Fibroblast of skin of right biceps (primary cell): ENCODE measurements at regions not wholly inside any gene's neighbourhood (a gene's known extent, or its start where the extent isn't known, plus 50 kb on each side); places are given as distances from the start of the nearest gene placed in this dataset.
"Not testable (repeated sequence)": the region's sequence is repeated elsewhere in the genome, so short reads cannot be mapped to it uniquely, and the experiment has no call there.

ENCODE experiments used
- DNase-seq: peaks from one replicate; pipeline ENCODE4 v3.0.0-alpha.2; 2013

DNA sequence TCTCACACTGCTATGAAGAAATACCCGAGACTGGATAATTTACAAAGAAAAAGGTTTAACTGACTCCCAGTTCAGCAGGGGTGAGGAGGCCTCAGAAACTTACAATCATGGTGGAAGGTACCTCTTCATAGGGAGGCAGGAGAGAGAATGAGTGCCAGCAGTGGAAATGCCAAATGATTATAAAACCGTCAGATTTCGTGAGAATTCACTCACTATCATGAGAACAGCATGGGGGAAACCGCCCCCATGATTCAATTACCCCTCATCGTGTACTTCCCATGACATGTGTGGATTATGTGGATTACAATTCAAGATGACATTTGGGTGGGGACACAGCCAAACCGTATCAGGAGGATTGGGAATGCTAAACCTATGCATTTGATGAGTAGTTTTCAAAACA, 380.3 kb upstream of the SPHKAP start:
- DNase-seq: no peak

DNA sequence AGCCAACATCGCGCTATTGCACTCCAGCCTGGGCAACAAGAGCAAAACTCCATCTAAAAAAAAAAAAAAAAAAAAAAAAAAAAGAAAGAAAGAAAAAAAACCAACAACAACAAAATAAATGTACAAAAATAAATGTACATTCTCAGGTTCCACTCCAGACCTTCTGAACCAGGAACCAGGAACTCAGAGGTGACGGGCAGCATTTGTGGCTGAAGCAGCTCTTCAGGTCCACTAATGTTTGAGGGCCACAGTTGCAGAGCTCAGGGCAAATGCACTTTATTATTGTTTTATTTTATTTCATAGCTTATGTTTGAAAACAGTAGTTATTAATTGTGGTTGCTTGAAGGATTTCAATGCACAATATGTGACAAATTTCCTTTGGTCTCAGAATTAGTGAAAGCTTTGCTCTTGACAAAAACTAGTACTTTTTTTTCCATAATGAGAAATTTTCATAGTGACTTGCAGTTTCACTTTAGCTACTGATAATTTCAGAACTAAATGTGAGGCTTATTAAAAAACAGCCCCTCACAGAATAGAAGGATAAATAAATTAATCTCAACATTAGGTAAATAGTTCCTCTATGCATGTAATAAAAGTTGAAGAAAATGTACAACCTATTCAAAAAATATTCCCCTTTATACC, 378.4 kb upstream of the SPHKAP start:
- DNase-seq: no peak

DNA sequence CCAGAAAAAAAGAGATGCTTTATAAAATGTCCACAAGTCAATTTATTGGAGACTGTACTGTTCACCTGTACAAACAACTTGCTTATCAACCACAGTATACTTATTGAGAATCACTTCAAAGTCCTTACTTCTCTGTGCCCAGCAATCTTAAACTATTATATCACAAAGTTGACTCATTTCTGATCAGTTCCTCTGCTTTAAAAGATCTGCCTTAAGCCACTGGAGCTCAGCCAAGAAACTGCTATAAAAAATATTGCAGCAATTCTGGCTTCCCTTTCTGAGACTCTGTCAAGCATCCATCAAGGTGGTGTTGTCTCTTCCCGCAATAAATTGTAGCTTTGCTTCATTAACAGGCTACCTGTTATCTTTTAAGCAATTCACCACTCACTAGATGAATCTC, 375.2 kb upstream of the SPHKAP start:
- peak; percentile 35 for DNase-seq

DNA sequence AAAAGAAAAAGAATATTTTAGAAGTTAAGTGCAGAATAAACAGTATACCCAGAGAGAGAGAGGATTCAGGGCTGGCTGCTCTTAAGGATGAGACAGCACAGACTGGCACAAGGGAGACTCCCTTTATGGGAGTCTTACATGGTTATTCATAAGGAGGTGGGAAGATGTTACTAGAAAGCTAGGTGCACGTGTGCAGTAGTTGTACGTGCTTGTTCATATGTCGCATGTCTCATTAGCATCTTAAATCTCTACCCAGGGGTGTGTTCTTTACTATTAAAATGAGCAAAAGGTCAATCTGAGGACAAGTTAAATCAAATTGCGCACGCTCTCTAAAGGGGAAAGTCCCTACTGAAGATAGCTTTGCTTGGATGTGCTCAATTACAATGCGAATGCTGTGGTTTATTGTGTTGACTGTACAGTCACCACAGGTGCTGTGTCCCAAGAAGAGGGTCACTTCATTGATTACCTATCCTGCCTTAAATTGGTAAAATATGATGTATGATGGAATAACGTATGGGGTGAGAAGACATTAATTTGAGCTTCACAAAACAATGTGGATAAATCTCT, 368.0 kb upstream of the SPHKAP start:
- no peak for DNase-seq

DNA sequence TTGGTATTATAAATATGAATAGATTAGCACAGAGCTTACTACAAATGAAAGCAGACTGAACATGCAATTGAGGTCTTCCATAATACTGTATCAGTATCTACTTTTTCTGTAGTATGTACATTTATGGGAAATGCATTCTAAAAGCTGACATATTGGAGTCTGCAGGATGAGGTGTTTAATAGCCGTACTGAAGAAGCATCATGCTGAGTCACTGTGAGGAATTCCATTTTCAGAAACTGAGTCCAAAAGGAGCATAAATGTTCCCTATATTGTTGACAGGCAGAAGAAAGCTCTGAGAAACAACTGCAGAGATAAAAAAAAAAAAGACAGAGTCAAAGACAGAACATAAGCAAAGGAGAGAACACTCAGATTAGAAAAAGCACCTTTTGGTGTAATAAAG, 366.7 kb upstream of the SPHKAP start:
- DNase-seq: peak; percentile 78

DNA sequence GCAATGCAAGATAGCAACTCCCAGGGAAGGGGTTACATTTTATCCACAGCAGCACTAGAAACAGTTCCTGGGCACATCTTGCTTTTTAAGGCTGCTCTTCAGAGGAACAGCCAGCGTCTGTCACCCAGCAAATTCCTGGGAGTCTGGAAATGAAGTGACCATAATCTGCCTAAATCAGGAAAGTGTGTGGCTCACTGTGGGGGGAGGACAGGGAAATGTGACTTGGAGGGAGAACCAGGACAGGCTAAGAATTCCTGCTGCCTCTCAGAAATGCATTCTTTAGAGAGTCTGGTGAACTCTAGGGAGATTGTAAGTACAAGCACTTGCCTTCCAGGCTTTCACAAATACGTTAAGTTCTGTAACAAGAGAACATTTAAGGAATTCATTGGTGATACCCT, 364.3 kb upstream of the SPHKAP start:
- peak; percentile 62 for DNase-seq

DNA sequence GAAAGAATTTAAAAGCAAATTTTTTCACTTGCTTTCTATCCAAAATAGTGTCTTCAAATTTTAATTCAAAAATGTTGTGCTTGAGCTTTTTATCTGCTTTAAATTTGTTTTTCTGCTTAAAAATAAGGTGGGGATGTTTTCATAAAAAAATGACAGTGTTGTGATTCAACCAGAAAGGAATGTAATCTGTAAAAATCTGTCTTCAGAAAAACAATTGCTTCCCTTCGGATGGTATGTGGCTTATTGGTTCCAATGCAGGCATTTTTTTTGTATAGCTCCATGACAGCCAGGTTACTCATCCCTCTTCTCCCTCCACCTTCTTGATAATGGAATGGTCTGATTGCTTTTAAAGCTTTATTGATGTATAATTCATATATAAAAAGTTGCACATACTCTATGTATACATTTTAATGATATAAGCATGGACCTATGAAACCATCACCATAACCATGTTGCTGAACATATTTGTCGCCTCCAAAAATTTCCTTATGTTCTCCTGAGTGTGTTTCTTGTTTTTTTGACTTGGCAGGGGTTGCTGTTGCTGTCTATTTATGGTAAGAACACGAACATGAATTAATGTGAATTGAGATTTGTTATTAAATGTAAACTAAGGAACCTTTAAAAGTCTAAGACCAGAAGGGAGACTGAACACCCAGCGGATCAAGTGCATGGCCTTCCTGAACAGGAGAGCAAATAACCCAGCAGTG, 363.7 kb upstream of the SPHKAP start:
- DNase-seq: peak; percentile 88

DNA sequence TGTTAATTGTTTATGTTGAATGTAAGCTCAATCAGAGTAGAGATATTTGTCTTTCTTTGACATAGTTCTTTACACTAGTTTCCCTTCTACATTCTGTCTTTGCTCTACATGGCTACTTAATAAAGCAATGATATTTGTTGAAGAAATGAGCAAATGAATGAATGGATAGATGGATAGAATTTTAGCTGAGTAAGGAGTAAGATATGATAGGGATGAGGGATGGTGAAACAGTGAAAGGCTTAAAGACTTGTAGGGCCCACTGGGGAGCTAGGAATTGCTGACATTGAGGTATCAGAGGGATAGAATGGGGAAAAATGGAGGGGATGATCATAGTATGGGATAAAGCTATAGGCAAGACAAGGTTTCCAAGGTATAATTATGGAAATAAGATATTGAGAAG, 361.6 kb upstream of the SPHKAP start:
- no peak for DNase-seq

DNA sequence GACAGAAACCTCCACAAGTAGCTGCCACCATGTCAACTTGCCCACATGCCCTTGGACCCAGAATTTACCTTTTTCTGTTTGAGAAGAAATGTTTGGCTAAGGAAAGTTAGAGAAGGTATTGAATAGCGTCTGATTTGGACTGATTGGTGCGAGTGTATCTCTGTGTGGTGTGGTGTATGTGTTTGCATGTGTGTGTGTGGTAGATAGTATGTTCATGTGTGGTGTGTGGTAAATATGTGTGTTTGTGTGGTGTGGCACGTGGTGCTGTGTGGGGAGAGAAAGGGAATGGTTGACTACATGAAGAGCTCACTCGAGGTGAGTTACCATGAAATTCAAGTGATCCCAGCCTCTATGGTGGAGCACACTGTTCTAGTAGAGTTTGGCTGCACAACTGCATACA, 360.8 kb upstream of the SPHKAP start:
- DNase-seq: no peak

DNA sequence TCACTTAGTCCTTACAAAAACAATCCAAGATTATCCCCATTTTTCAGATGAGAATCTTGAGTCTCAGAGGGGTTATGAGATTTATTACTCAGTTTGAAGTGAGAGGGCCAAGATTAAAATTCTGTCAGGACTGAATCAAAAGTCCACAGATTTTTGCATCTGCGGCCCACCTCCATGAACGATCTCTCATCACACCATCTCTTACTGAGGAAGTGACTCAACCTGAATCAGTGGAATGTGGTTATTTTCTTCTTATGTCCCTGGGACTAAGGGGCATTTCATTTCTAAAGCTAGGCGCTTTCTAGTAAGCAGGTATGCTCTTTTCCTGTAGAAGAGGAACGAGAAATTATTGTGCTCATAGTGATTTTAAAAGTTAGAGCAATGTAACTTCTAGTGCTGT, 360.3 kb upstream of the SPHKAP start:
- peak; percentile 81 for DNase-seq

DNA sequence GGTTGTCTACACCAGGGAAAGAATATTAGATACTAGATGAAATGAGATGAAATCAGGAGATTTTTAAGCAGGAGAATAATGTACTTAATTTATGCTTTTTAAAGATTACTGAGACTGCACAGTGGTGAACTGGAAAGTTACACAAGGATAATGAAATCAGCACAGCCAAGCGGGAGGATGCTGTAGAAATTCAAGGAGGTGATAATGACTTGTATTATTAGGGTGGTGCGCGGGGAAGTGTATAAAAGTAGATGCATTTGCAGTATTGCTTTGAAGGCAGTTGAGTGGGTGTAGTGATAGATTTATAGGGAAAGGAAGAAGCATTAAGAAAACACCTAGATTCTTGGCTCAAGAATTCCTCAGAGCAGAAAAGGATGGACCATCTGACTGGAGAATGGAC, 359.5 kb upstream of the SPHKAP start:
- no peak for DNase-seq

DNA sequence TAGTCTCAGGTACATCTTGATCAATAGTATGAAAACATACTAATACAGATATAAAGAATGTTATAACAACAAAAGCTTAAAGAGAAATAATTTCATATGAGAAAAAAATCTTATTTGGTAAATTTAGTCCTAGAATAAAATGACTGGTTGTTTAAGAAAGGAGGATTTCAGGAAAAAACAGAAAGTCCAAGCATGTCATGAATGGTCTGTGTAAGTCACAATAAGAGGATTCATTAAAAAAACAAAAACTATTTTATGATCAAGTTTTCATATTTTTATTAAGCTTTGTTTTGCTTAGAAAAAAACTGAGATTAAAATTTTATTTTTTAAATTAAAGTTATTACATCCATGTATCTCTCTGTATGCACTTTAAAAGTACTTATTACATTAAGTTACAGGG, 353.9 kb upstream of the SPHKAP start:
- DNase-seq: peak; percentile 32

DNA sequence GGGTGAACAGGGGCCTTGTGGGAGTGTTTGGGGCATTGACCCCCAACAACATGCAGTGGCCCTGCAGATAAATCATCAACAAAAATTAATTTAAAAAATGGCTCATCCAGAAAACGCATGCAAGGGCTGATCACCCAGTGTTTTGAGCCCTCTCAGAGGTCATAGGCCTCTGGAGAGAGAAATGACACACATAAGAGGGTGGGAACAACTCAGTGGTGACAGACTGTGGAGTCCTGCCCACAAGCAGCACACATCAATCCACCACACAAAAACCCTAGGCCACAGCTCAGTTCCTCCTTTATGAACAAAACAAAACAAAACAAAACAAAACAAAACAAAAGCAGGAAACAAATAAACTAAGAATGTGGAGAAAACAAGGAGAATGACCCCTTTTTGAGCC, 351.7 kb upstream of the SPHKAP start:
- DNase-seq: no peak

DNA sequence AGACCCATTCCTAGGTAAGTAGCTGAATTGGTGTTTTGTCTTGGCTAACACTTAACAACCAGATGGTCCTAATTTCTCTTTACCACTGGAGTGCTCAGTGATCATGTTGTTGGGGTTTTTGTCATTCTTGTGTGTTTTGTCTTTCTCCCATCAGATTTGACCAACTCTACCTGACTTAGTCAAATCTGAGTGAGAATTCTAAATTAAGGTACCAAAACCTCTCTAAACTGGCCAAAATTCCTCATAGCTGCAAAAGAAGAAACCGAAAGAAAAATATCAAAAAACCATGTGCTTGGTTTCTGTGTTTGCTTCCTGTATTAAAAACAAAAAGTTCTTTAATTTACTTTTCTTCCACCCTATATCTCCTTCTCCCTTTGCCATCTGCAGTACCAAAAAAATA, 350.7 kb upstream of the SPHKAP start:
- DNase-seq: no peak

DNA sequence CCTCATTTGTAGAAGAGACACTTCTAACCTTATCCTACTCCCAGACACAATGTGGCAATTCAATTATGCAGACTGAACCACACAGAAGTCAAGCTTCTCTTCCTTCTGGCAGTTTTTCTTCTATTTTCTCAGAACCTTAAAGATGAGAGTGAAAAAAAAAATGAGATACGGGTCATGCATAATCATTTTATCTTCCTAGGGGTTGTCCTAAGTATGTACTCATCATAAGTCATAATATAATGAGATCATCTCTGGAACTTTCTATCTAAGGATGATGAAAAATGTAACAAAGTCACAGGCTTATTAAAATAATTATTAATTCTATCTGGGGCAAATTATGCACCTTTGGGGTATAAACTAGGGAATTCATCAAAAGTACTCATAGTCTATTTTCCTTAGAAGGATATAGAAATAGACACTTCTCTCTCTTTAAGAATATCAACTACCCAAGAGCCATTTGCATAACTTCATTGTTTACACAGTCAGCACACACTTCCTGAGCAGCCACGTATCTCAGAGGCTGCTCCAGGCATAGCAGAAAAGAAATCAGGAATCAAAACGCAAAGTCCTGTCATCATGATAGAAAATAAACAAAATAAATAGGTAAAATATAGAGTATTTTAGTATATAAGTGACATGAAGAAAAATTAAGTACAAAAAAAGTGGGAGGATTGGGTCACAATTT, 345.9 kb upstream of the SPHKAP start:
- no peak for DNase-seq

DNA sequence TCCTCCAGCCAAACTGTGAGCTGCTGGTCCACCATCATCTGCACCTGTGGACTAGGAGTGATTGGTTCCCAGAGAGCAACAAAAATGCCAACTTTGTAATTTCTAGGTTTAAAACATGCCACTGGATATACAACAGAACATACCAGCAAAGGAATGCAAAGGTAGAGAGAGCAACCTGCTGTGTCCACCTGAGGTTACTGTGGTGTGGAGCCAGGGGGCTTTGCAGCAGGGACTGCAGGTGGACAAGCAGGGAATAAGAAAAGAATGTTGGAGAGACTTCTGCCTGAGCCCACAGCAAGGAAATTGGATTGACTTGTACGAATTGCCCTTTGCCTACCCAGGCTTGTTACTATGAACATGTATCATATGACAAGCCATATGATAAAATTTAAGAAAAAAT, 345.2 kb upstream of the SPHKAP start:
- DNase-seq: no peak

DNA sequence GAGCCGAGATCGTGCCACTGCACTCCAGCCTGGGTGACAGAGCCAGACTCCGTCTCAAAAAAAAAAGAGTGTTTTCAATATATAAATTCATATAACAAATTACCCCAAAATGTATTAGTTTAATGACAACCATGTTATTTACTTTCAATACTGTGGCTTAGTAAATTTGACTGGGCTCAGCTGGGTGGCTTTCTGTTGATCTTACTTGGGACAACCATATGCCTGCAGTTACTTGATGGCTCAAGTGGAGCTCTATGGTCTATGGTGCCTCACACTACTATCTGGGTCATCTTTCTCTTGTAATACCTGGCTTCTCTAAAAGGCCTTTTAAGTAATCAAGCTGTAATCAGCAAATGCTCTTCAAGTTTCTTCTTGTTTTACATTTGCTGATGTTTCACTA, 341.5 kb upstream of the SPHKAP start:
- DNase-seq: no peak

DNA sequence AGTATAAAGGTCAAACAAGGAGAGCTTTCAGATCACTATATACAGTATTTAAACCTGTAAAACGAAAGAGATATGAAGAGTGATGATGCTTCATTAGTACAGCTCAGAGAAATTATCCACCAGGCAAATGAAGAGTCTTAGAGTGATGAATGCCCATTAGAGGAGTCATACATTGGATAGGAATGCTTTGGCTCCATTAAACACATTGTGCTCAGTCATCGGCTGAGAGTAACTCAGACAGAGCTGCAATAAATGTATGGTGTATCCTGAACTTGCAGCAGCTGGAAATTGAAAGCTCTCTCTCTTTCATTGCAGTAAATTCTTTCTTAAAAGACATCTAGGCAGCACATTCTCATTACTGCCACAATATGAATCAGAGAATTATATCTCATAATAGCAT, 340.8 kb upstream of the SPHKAP start:
- peak; percentile 53 for DNase-seq

DNA sequence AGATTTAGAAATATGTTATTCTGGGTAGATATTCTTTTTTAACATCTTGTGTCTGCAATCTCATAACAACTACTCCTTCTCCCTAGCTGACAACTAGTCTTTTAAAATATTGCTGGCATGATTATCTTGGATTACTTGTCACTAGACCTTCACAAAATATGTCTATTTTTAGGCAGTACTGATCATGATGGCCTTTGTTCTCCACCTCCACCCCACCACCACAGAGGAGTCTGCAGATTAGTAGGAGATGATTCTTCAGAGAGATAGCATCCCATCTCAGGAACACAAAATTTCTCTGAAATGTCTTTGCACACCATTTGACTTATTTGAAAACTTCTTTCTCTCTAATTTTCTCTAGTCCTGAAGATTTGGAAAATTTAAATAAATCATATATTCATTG, 338.1 kb upstream of the SPHKAP start:
- DNase-seq: no peak

DNA sequence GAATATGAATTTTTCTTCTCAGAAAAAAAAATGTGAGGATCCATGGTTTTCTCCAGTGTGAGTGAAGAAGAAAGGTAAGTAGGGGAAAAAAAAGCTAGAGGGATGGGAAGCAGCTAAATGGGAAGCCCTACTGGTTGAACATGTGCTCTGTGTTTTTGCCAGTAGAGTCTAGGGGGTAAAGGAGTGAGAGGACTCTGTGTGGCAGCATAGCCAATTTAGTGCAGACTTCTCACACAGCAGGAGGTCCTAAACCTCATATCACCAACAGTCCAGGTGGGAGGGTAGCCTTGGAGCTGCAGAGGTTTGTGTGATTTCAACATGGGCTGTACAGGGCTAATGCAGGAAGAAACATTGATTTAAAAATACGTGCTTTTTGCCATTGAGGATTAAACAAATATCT, 334.5 kb upstream of the SPHKAP start:
- DNase-seq: no peak

DNA sequence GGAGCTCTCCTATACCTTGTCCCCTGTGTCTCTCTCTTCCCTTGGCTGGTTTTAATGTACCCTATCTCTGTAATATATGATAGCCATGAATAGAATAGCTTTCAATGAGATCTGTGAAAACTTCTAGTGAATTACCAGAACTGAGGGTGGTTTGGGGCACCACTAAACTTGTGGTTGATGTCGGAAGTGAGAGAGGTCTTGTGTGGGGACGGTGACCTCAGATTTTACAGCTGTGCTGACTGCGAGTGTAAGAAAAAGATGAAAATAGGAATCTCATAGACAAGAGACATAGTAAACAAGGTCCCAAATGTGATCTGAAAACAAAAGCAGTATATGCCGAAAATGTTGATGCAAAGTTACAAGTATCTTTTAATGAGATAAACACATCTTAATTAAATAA, 332.0 kb upstream of the SPHKAP start:
- DNase-seq: not testable (repeated sequence)

DNA sequence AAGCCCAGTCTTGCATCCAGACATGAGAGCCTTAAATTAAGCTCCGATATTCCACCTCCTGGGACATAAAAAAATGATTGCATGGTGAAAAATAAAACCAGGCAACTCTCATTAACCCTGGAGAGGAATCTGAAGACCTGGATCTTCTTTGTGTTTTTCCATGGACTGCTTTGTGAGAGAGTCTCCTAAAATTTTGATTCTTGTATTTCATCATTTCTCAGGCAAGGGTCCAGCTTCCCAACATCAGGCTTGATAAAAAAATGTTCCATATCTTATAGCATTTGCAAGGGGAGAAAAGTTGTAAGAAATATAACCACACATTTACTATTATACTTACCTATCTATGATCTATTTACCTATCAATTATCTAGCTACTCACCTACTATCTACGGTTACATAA, 327.5 kb upstream of the SPHKAP start:
- DNase-seq: no peak

DNA sequence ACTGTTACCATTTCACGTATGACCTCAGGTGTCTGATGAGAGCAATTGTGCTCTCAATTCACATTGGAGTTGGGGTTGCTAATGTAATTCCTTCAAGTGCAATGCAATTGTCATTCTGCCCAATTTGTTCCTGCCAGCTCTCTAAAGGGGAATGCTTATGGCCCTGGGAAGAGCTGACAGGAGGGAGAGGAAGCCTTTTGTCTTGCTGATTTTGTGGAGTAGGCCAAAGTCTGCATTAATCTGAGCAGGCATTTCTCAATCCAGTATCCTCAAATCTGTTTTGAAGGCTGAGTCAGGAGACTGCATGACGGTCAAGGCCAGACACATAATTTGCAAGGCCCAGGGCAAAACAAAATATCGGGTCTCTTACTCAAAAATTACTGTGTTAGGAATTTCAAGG, 326.4 kb upstream of the SPHKAP start:
- peak; percentile 0 for DNase-seq

DNA sequence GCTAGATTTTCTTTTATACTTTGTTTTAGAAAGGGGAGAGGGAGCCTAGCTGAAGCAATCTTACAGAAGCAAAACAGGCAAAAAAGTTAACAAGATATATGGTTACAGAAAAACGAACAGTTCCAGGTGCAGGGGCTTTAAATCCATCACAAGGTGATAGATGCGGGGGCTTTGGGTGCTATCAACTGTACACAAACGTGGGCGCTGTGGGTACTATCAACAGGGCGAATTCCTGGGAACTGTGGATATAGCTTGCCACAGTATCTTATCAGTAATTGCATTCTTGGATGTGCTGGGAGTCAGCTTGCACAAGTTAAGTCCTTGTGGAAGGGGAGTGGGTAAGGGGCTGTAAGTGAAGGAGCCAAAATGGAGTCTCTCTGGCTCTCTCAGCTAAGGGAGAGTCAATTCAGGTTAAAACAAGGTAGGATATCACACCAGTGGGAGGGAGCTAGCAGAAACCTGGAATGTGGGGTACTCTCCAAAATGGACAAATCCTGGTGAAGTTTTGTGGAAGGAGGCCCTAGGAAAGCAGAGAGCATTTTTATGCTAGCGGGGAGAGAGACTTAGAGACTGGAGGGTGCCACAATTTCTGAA, 325.8 kb upstream of the SPHKAP start:
- DNase-seq: no peak
